Caco-2 (cell line): ENCODE measurements at regions not wholly inside any gene's neighbourhood (a gene's known extent, or its start where the extent isn't known, plus 50 kb on each side); places are given as distances from the start of the nearest gene placed in this dataset.

Experiments
- BruUV-seq: library from RNA; stranded (reverse); fragments of 400-500 nt; replicated peaks from 2 replicates; lab custom pipeline; 2021; lab: Mats Ljungman, UMichigan
- CTCF ChIA-PET: fragments of 300-600 bp; sonication (Branson Sonifier 250); formaldehyde crosslinking; loops from one replicate; lab custom pipeline; 2022; ENCODE audit warnings: antibody characterized with exemption; lab: Charles Lee
- POLR2A ChIA-PET: fragments of 300-600 bp; sonication (Branson Sonifier 250); formaldehyde crosslinking; loops from one replicate; lab custom pipeline; 2022; ENCODE audit warnings: antibody characterized with exemption; lab: Charles Lee
- DNase-seq, 2 experiments: peaks; one replicate each; pipeline versions ENCODE4 v3.0.0 to v3.0.0-alpha.2; 2020 to 2022
- H3K27me3 ChIP-seq: replicated peaks from 2 replicates; pipeline ENCODE4 v1.6.0; 2011; ENCODE audit warnings: low read length; ENCODE audit not compliant: control insufficient read depth, insufficient read depth
- H3K36me3 ChIP-seq: 2 replicates; pipeline ENCODE4 v1.5.1; 2011; ENCODE audit warnings: low read length; ENCODE audit not compliant: control insufficient read depth, insufficient read depth
- H3K4me1 ChIP-seq: fragments of 250-450 bp; sonication (Bioruptor Pico); 2 replicates; pipeline ENCODE4 v1.5.1; 2020; ENCODE audit warnings: mild to moderate bottlenecking
- H3K4me3 ChIP-seq: 2 replicates; pipeline ENCODE4 v1.5.1; 2011; ENCODE audit warnings: low read depth, mild to moderate bottlenecking, control low read depth, low read length
- H3K9me3 ChIP-seq: fragments of 250-450 bp; sonication (Bioruptor Pico); 2 replicates; pipeline ENCODE4 v1.5.1; 2020; ENCODE audit warnings: mild to moderate bottlenecking, moderate library complexity
- H3K27ac Mint-ChIP-seq: one replicate; pipeline ENCODE4 v1.8.0; 2022; ENCODE audit warnings: mixed read lengths; ENCODE audit not compliant: unreplicated experiment
- H3K27me3 Mint-ChIP-seq: one replicate; pipeline ENCODE4 v1.8.0; 2022; ENCODE audit warnings: mixed read lengths; ENCODE audit not compliant: insufficient read depth, unreplicated experiment
- H3K36me3 Mint-ChIP-seq: one replicate; pipeline ENCODE4 v1.8.0; 2022; ENCODE audit warnings: mild to moderate bottlenecking, mixed read lengths; ENCODE audit not compliant: insufficient read depth, unreplicated experiment
- H3K4me1 Mint-ChIP-seq: one replicate; pipeline ENCODE4 v1.8.0; 2022; ENCODE audit warnings: low read depth, mixed read lengths; ENCODE audit not compliant: unreplicated experiment
- H3K4me3 Mint-ChIP-seq: one replicate; pipeline ENCODE4 v1.8.0; 2022; ENCODE audit warnings: mild to moderate bottlenecking, moderate library complexity, mixed read lengths; ENCODE audit not compliant: unreplicated experiment
- H3K9me3 Mint-ChIP-seq: one replicate; pipeline ENCODE4 v1.8.0; 2022; ENCODE audit warnings: mixed read lengths; ENCODE audit not compliant: unreplicated experiment
- intact Hi-C: fragments of 100-400 bp; cut with micrococcal nuclease; formaldehyde crosslinking; loops from one replicate; pipeline ENCODE4 v1.10.0; 2022; ENCODE audit not compliant: unreplicated experiment
- TF ChIP-seq, protein P1 (sequence below), 2 experiments: fragments of 200-600 bp in 1 of 2; IDR thresholded peaks; 1 replicate in 1 of 2; 2 replicates in 1 of 2; pipeline versions ENCODE4 v1.5.1 to v1.8.0; 2011 to 2022; ENCODE audit warnings: antibody characterized with exemption in 1 of 2, control low read depth in 1 of 2, inconsistent platforms in 1 of 2, low read depth in 1 of 2, low read length in 1 of 2, mild to moderate bottlenecking in 1 of 2, moderate library complexity in 1 of 2; ENCODE audit not compliant: insufficient read depth in 1 of 2, severe bottlenecking in 1 of 2, unreplicated experiment in 1 of 2

DNA sequence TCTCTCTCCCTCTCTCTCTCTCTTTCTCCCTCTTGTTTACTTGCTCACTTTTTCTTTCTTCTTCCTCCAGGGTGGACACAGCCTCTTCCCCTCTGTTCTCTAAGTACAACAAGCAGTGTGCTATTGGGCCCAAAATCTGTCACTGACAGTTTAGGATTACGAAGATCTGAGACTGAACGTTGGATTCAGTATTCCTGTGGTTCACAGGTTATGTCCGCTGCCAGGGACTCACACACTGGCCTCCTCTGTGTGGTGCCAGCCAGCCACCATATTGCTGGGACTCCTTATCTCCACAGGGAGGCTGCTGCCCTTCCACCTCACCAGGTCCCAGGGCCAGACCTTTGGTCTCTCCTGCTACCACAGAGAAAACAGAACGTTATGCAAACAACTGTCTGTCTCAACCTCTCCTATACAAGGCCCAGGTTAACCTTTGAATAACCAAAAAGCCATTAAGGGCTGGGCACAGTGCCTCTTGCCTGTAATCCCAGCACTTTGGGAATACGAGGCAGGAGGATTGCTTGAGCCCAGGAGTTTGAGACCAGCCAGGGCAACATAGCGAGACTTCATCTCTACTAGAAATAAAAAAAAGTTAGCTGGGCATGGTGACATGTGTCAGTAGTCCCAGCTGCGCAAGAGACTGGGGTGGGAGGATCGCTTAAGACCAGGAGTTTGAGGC, 171.9 kb upstream of the RAB4A start:
- Mint-ChIP-seq H3K9me3 (no peaks in the 10 kb centered on the region), H3K4me1 (peaks cover 32% of the 10 kb centered on the region), H3K4me3 (peak overlapping the region; percentile 6), H3K27ac (peak overlapping the region; percentile 26), H3K27me3 (no peaks in the 10 kb centered on the region), H3K36me3 (no peaks in the 10 kb centered on the region)
- DNase-seq, result peak; percentile 43 to 70
- BruUV-seq, result no TSS peak
- Histone ChIP-seq H3K36me3 (no peaks in the 10 kb centered on the region), H3K9me3 (peaks cover 10% of the 10 kb centered on the region), H3K4me3 (no peak overlapping the region), H3K27me3 (no peaks in the 10 kb centered on the region), H3K4me1 (peaks cover 31% of the 10 kb centered on the region)
- POLR2A ChIA-PET, result no interaction called here
- TF ChIP-seq, protein P1, sequence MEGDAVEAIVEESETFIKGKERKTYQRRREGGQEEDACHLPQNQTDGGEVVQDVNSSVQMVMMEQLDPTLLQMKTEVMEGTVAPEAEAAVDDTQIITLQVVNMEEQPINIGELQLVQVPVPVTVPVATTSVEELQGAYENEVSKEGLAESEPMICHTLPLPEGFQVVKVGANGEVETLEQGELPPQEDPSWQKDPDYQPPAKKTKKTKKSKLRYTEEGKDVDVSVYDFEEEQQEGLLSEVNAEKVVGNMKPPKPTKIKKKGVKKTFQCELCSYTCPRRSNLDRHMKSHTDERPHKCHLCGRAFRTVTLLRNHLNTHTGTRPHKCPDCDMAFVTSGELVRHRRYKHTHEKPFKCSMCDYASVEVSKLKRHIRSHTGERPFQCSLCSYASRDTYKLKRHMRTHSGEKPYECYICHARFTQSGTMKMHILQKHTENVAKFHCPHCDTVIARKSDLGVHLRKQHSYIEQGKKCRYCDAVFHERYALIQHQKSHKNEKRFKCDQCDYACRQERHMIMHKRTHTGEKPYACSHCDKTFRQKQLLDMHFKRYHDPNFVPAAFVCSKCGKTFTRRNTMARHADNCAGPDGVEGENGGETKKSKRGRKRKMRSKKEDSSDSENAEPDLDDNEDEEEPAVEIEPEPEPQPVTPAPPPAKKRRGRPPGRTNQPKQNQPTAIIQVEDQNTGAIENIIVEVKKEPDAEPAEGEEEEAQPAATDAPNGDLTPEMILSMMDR (IDR thresholded peaks at IDR 0.05; ENCODE audit: insufficient read depth in 1 of 2, low read depth in 1 of 2, low read length in 1 of 2, severe bottlenecking in 1 of 2, unreplicated experiment in 1 of 2), result no peak
- intact Hi-C loops, result loop anchor here (10.0 kb wide), 3 partner anchors 126 to 364 kb away; partner anchors contain the start of gene RHOU
- CTCF ChIA-PET, result interaction anchor here (0.7 kb wide), 1 partner anchor 314 kb away, joined by 3 read pairs; no protein-coding TSS in a partner anchor

DNA sequence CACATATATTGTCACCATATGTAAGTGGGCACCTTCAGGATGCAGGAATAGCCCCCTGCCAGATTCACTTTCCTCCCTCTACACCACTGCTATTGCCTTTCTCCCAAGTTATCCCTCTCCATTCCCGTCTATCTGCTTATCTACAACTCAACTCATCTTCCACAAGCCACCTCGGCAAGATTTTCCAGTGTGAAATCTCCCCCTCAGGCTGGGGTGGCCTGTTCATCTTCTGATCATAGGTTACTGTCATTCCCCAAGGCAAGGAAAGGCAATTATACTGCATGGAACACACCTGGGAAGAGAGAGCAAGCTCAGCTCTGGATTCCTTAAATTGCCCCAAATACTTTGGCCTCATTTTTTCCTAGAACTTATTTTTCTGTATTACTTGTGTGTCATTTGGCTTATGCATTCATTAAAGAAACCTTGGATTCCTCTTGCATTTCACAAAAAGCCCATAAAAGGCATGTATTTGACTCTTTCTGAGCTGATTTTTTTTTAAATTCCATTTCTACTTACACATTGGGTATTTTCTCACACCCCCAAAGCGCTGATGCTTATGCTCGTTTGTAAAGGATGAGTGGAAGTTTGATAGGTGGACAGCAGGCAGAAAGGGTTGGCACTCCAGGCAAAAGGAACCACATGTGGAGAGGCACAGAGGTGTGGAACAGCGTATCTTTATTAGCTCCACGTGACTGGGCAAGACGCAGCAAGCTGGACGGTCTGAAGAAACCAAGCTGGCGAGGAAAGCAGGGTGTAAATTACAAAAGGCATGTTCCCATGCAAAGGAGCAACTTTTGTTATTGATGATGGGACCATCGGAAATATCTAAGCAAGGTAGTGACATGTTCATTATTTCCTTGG, 169.7 kb upstream of the RAB4A start:
- TF ChIP-seq, protein P1 (IDR thresholded peaks at IDR 0.05; ENCODE audit: insufficient read depth in 1 of 2, low read depth in 1 of 2, low read length in 1 of 2, severe bottlenecking in 1 of 2, unreplicated experiment in 1 of 2), result no peak

DNA sequence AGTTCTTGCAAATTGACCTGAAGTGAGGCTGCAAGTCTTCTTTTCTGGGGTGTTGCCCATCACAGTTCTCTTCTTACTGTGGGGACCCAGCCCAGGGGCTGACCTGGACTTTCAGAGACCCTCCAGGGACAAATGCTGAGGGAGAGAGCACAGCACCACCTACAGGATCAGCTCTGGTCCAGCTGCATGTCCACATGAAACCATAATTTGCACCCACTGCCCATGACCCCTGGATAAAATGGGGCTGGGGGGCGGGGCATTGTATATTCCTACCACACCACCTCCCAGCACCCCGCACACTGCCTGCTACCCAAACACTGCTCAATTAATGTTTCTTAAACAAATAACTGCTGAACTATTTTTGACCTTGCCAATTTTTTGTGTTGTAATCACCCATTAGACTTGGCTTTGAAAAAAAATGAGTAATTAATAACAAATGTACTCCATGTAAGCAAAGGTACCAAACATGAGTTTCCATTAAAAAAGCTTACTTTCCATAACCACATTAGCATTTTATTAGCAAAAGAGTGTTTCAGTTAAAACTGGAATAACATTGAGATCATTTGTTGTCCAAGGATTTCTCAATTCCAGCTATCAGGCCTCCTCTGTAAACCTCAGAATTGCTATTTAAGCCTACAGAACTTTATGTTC, 168.0 kb upstream of the RAB4A start:
- Mint-ChIP-seq H3K36me3 (no peaks in the 10 kb centered on the region), H3K9me3 (no peaks in the 10 kb centered on the region), H3K4me3 (no peak overlapping the region), H3K27ac (no peak overlapping the region), H3K4me1 (peaks cover 26% of the 10 kb centered on the region), H3K27me3 (no peaks in the 10 kb centered on the region)
- BruUV-seq, result no TSS peak
- H3K4me1 ChIP-seq, result peaks cover 25% of the 10 kb centered on the region
- no peaks in the 10 kb centered on the region for H3K36me3 ChIP-seq
- CTCF ChIA-PET, result no interaction called here
- intact Hi-C loops, result no loop called here
- H3K4me3 ChIP-seq, result no peak overlapping the region
- no peak for DNase-seq
- POLR2A ChIA-PET, result no interaction called here
- no peaks in the 10 kb centered on the region for H3K27me3 ChIP-seq
- H3K9me3 ChIP-seq, result no peaks in the 10 kb centered on the region
- TF ChIP-seq, protein P1 (IDR thresholded peaks at IDR 0.05; ENCODE audit: insufficient read depth in 1 of 2, low read depth in 1 of 2, low read length in 1 of 2, severe bottlenecking in 1 of 2, unreplicated experiment in 1 of 2), result no peak

More for the DNA sequence above, 169.7 kb upstream of the RAB4A start:
- no peaks in the 10 kb centered on the region for H3K27me3 ChIP-seq
- no peaks in the 10 kb centered on the region for H3K9me3 Mint-ChIP-seq
- H3K4me3 Mint-ChIP-seq, result no peak overlapping the region
- H3K4me3 ChIP-seq, result no peak overlapping the region
- H3K36me3 Mint-ChIP-seq, result no peaks in the 10 kb centered on the region
- H3K27ac Mint-ChIP-seq, result no peak overlapping the region
- no peak for DNase-seq
- H3K9me3 ChIP-seq, result peaks cover under 1% of the 10 kb centered on the region
- peaks cover 18% of the 10 kb centered on the region for H3K4me1 Mint-ChIP-seq
- intact Hi-C loops, result no loop called here
- BruUV-seq, result no TSS peak
- no peaks in the 10 kb centered on the region for H3K27me3 Mint-ChIP-seq
- ChIA-PET CTCF (no interaction called here), POLR2A (no interaction called here)
- peaks cover 19% of the 10 kb centered on the region for H3K4me1 ChIP-seq
- H3K36me3 ChIP-seq, result no peaks in the 10 kb centered on the region
